Activated T-cell treated with anti-CD3 and anti-CD28 coated beads, Interleukin-2, amount 50 U/mL, for 72 hours (primary cell): ENCODE measurements at regions not wholly inside any gene's neighbourhood (a gene's known extent, or its start where the extent isn't known, plus 50 kb on each side); places are given as distances from the start of the nearest gene placed in this dataset.

ENCODE experiments used
- ATAC-seq, 2 donors: fragments of 150-1000 bp; cut with Tn5 transposase; replicated peaks in 1 of 2; 2 replicates each; pipeline ENCODE4 v1.10.0; 2021; ENCODE audit warnings: moderate library complexity in 2 of 2, mild to moderate bottlenecking in 1 of 2
- DNase-seq, 2 donors: peaks; one replicate each; pipeline ENCODE4 v3.0.0; 2021 to 2022; ENCODE audit warnings: mixed read lengths in 1 of 2
- H3K27ac Mint-ChIP-seq: one replicate; pipeline ENCODE4 v1.8.0; 2022; ENCODE audit warnings: mild to moderate bottlenecking, moderate library complexity, mixed read lengths
- H3K27me3 Mint-ChIP-seq: one replicate; pipeline ENCODE4 v1.8.0; 2022; ENCODE audit warnings: low read depth, mixed read lengths
- H3K36me3 Mint-ChIP-seq, 2 donors: one replicate each; pipeline ENCODE4 v1.8.0; 2022; ENCODE audit warnings: mixed read lengths in 2 of 2, mild to moderate bottlenecking in 1 of 2; ENCODE audit not compliant: insufficient read depth in 2 of 2
- H3K4me1 Mint-ChIP-seq: one replicate; pipeline ENCODE4 v1.8.0; 2022; ENCODE audit warnings: low read depth, mixed read lengths
- H3K4me3 Mint-ChIP-seq, 2 donors: one replicate each; pipeline ENCODE4 v1.8.0; 2022; ENCODE audit warnings: mild to moderate bottlenecking in 2 of 2, mixed read lengths in 2 of 2, moderate library complexity in 2 of 2
- H3K9me3 Mint-ChIP-seq, 2 donors: one replicate each; pipeline ENCODE4 v1.8.0; 2022; ENCODE audit warnings: mixed read lengths in 2 of 2

DNA sequence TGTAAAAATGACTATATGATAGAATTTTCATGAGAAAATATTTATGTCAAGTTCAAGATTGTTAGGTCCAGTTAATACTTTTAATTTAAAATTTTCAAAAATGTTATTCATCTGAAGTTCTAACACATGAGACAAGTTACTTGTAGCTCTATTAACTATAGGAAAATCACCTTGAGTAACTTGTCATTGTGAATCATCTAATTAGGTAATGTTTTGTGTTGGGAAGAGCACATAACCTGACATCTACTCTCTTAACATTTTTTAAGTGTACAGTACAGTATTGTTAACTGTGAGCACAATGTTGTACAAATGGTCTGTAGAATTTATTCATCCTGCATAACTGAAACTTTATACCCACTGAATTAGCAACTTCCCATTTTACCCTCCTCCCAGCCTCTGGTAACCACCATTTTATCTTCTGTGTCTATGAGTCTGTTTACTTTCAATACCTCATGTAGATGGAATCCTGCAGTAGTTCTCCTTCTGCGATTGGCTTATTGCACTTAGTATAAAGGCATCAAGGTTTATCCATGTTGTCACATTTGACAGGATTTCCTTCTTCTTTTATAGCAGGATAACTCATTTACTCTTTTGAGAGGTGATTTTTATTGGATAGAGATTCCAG, 54.6 kb downstream of the ARL4A start:
- no peak overlapping the region for H3K27ac Mint-ChIP-seq
- H3K4me3 Mint-ChIP-seq = no peak overlapping the region
- H3K36me3 Mint-ChIP-seq = no peaks in the 10 kb centered on the region
- no peaks in the 10 kb centered on the region for H3K27me3 Mint-ChIP-seq
- no peaks in the 10 kb centered on the region for H3K9me3 Mint-ChIP-seq
- DNase-seq (no peak), ATAC-seq (no peak)
- H3K4me1 Mint-ChIP-seq = no peaks in the 10 kb centered on the region

DNA sequence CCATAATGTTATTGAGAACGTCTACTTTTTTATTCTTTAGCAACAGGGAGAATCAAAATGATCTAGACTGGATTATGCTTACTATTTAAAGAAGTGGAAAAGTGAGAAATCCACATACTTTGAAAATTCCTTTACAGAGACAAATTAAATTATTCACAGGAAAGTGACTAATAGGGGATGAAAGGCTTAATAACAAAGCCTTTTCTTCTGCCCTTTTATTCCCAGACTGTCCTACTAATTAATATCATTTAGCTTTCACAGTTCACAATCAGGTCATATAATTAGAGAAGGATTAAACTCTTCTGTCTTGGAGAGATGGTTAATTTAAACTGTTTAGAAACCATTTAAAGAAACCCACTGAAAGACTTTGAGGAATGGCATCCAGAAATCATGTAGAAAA, 58.8 kb downstream of the ARL4A start:
- ATAC-seq = no peak
- H3K36me3 Mint-ChIP-seq = no peaks in the 10 kb centered on the region
- H3K4me1 Mint-ChIP-seq = no peaks in the 10 kb centered on the region
- no peak overlapping the region for H3K27ac Mint-ChIP-seq
- DNase-seq = no peak
- H3K9me3 Mint-ChIP-seq = no peaks in the 10 kb centered on the region
- no peak overlapping the region for H3K4me3 Mint-ChIP-seq
- H3K27me3 Mint-ChIP-seq = no peaks in the 10 kb centered on the region

DNA sequence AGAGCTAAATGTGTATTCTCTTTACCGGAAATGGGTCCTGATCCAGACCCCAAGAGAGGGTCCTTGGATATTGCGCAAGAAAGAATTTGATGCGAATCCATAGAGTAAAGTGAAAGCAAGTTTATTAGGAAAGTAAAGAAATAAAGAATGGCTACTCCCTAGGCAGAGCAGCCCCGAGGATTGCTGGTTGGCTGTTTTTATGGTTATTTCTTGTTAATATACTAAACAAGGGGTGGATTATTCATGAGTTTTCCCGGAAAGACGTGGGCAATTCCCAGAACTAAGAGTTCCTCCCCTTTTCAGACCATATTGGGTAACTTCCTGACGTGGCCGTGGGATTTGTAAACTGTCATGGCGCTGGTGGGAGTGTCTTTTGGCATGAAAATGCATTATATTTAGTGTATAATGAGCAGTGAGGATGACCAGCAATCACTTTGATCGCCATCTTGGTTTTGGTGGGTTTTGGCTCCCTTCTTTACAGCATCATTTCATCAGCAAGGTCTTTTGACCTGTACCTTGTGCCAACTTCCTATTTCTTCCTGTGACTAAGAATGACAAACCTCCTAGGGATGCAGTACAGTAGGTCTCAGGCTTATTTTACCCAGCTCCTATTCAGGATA, 60.4 kb downstream of the ARL4A start:
- H3K4me3 Mint-ChIP-seq = no peak overlapping the region
- H3K4me1 Mint-ChIP-seq = no peaks in the 10 kb centered on the region
- no peaks in the 10 kb centered on the region for H3K9me3 Mint-ChIP-seq
- ATAC-seq (no peak), DNase-seq (no peak)
- no peak overlapping the region for H3K27ac Mint-ChIP-seq
- no peaks in the 10 kb centered on the region for H3K36me3 Mint-ChIP-seq
- H3K27me3 Mint-ChIP-seq = no peaks in the 10 kb centered on the region

DNA sequence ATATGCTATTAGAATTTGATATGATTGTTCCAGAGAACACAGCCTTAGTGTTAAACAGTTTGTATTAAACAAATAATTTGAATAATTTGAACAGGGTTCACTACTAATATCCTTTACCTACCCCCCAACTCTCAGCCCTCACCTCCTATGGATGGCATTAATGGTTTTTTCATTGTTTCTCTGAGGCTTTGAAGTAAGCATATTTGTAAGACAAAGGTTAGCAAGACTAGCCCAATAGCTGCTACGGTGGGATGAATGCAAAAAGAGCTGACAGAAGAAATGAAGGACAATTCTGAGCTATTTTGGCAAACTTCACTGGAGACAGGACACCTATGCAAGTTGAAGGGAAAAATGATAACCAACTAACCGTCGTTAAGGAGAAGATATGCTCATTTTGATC, 61.6 kb downstream of the ARL4A start:
- DNase-seq (no peak), ATAC-seq (no peak)
- H3K27me3 Mint-ChIP-seq = no peaks in the 10 kb centered on the region
- no peaks in the 10 kb centered on the region for H3K9me3 Mint-ChIP-seq
- no peaks in the 10 kb centered on the region for H3K4me1 Mint-ChIP-seq
- no peak overlapping the region for H3K4me3 Mint-ChIP-seq
- H3K36me3 Mint-ChIP-seq = no peaks in the 10 kb centered on the region
- no peak overlapping the region for H3K27ac Mint-ChIP-seq

DNA sequence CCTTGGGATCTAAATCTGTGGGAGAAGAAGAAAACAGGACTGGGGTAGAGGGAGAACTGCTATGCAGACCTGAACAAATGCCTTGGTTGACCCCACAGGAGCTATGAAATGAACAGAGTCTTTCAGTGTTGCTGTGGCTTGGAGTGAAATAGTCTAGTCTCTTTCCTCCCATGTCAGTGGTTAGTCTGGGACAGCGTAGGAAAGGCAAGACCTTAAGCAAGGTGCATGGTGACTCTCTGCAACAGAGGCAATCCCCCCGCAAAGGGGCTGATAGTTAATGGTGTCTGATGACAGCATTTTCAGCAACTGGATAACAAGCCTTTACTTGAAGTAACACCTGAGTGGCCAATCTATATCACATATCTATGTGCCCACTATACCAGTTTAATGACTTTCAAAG, 62.3 kb downstream of the ARL4A start:
- H3K9me3 Mint-ChIP-seq = no peaks in the 10 kb centered on the region
- DNase-seq = no peak
- no peak overlapping the region for H3K27ac Mint-ChIP-seq
- H3K36me3 Mint-ChIP-seq = no peaks in the 10 kb centered on the region
- no peaks in the 10 kb centered on the region for H3K27me3 Mint-ChIP-seq
- no peak overlapping the region for H3K4me3 Mint-ChIP-seq
- no peak for ATAC-seq
- H3K4me1 Mint-ChIP-seq = no peaks in the 10 kb centered on the region

DNA sequence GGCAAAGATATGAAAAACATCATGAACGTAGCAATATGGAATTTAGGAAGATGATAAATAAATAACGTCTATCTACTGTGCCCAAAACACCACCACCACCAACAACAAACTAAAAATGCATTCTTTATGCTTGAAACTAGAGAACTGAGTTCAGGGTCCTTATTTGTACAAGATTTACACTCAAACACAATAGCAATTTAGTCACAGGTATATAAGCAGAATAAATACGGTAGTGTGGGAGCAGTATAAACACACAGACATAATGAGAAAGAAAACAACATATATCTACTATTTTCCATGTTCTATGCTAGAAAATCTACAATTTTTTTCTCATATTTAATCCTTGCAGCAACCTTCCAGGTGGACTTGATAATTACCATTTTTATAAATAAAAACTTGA, 64.3 kb downstream of the ARL4A start:
- ATAC-seq = no peak
- DNase-seq = no peak
- no peak overlapping the region for H3K4me3 Mint-ChIP-seq
- H3K36me3 Mint-ChIP-seq = no peaks in the 10 kb centered on the region
- no peaks in the 10 kb centered on the region for H3K4me1 Mint-ChIP-seq
- no peak overlapping the region for H3K27ac Mint-ChIP-seq
- H3K27me3 Mint-ChIP-seq = no peaks in the 10 kb centered on the region
- H3K9me3 Mint-ChIP-seq = no peaks in the 10 kb centered on the region

DNA sequence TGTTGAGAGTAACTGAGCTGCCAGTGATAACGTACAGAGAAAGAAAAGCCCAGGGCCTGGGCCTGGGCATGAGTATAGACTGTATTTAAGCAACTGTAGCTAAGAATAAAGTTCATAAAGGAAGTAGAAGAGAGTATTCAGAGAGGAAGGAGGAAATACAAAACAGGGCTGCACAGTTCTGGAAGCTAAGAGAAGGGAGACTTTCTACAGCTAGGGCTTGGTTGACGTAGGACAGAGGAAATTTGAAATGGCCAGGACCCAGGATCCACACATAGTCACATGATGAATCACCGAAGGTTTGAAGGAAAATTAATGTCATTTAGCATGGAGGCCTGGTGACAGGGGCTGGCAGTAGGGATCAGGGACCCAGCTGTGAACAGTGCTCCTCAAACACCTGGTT, 66.7 kb downstream of the ARL4A start:
- DNase-seq (no peak), ATAC-seq (no peak)
- H3K4me1 Mint-ChIP-seq = no peaks in the 10 kb centered on the region
- H3K4me3 Mint-ChIP-seq = no peak overlapping the region
- no peaks in the 10 kb centered on the region for H3K36me3 Mint-ChIP-seq
- H3K27me3 Mint-ChIP-seq = no peaks in the 10 kb centered on the region
- H3K9me3 Mint-ChIP-seq = no peaks in the 10 kb centered on the region
- no peak overlapping the region for H3K27ac Mint-ChIP-seq

DNA sequence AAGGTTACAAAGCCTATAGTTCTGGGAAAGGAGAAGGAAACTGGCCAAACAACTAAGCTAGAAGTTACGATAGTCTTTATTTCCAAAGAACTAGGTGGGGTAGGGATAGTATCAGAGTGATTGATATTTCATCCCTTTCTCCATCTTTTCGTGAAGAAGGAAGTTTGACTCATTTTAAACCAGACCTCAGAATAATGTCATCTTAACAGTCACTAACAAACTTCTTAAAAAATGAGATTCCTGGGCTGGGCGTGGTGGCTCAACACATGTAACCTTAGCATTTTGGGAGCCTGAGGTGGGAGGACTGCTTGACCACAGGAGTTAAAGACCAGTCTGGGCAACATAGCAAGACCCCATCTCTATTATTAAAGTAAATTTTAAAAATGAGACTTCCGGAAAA, 69.4 kb downstream of the ARL4A start:
- H3K27ac Mint-ChIP-seq = no peak overlapping the region
- no peak overlapping the region for H3K4me3 Mint-ChIP-seq
- no peak for ATAC-seq
- DNase-seq = no peak
- no peaks in the 10 kb centered on the region for H3K4me1 Mint-ChIP-seq
- H3K27me3 Mint-ChIP-seq = no peaks in the 10 kb centered on the region
- H3K36me3 Mint-ChIP-seq = peaks cover 0 to 2% of the 10 kb centered on the region in 2 donors
- H3K9me3 Mint-ChIP-seq = peaks cover 2 to 6% of the 10 kb centered on the region in 2 donors

DNA sequence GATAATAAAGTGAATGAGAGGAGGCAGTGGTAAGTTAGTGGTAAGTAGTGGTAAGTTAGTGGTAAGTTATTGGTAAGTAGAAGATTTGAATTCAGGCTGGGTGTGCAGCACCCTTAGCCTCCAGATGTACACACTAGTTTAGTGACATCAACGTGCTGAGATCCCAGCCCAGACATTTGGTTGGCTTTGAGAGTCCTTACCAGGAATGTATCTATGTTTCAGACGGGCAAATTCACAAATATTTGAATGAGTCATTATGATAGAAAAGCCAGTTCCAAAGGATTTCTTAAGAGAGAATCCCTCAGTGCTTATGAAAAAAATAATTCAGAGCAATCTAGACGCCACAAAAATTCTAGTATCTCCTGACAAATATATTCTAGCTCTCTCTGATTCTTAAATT, 70.0 kb downstream of the ARL4A start:
- DNase-seq (no peak), ATAC-seq (no peak)
- no peak overlapping the region for H3K27ac Mint-ChIP-seq
- H3K4me3 Mint-ChIP-seq = no peak overlapping the region
- no peaks in the 10 kb centered on the region for H3K27me3 Mint-ChIP-seq
- peaks cover 0 to 2% of the 10 kb centered on the region in 2 donors for H3K36me3 Mint-ChIP-seq
- no peaks in the 10 kb centered on the region for H3K4me1 Mint-ChIP-seq
- H3K9me3 Mint-ChIP-seq = peaks cover 2 to 6% of the 10 kb centered on the region in 2 donors

DNA sequence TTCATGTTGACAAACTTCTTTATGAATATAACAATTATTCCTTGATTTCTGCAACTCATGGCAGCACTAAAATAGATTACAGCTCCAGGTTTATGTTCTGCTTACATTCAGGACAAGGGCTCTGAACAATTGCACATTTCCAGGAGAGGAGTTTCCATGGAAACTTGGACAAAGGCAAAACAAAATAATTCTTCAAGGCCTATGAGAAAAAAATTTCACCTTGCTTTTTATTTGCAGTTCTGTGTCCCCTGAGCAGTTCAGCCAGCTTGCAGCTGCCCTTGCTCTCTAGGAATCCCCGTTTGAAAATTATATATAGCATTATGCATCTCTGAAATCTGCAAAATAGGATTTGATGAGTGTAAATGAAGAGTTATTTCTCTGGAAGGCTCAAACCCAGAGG, 71.7 kb downstream of the ARL4A start:
- no peaks in the 10 kb centered on the region for H3K4me1 Mint-ChIP-seq
- no peak overlapping the region for H3K4me3 Mint-ChIP-seq
- no peaks in the 10 kb centered on the region for H3K27me3 Mint-ChIP-seq
- H3K36me3 Mint-ChIP-seq = peaks cover 0 to 2% of the 10 kb centered on the region in 2 donors
- peaks cover 2 to 6% of the 10 kb centered on the region in 2 donors for H3K9me3 Mint-ChIP-seq
- no peak overlapping the region for H3K27ac Mint-ChIP-seq
- DNase-seq = no peak
- no peak for ATAC-seq

DNA sequence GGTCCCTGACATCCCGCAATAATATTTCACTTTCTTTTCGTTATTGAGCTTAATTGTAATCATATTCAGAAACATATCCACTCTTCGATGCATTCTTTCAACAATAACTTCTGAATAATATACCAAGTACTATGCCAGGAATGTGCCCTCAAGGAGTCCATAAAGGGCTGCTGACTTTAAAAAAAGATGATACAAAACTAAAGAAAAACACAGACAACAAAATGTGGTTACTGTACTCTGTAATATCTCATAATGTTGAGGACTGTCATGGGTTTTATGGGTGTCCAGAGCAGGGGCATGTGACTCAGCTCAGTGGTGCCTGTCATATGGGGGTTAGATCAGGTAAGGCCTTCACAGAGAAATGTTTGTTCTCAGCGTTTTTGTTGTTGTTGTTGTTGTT, 73.7 kb downstream of the ARL4A start:
- H3K4me1 Mint-ChIP-seq = no peaks in the 10 kb centered on the region
- no peak overlapping the region for H3K4me3 Mint-ChIP-seq
- DNase-seq = no peak
- H3K9me3 Mint-ChIP-seq = peaks cover 2 to 6% of the 10 kb centered on the region in 2 donors
- H3K36me3 Mint-ChIP-seq = peaks cover 0 to 2% of the 10 kb centered on the region in 2 donors
- peak overlapping the region; percentile 50 for H3K27ac Mint-ChIP-seq
- no peak for ATAC-seq
- H3K27me3 Mint-ChIP-seq = no peaks in the 10 kb centered on the region

DNA sequence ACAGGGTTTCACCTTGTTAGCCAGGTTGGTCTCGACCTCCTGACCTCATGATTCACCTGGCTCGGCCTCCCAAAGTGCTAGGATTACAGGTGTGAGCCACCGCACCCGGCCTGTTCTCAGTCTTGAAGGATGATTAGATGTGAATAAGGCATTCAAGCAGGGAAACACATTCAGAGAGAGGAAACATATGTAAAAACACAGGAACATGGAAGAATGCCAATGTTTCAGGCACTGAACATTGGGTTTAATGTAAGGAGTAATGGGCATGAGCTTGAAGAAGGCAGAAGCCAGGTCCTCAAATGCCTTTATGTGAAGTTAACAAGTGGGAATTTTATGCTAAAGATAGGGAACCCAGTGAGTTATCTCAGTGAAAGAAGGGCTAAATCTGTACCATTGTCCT, 74.3 kb downstream of the ARL4A start:
- peaks cover 2 to 6% of the 10 kb centered on the region in 2 donors for H3K9me3 Mint-ChIP-seq
- DNase-seq (no peak), ATAC-seq (no peak)

DNA sequence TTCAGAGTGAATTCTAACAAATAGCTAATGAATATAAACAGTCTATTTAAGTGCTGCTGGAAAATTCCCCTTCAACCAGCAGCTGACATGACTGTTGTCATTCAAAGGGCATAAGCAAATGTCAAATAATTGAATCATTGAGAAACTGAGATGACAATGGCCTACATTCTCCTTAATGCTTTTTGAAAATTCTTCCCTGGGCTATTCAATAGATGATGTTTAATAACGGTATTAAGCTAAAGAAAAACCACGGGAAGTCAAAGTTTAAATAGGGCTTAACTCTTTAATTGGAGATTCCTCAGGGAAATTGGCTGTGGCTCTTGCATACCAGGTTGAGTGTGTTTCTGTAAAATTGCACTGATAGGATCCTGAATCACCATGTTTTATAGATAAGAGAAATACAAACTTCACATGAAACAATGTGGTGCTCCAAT, 77.0 kb downstream of the ARL4A start:
- no peak for DNase-seq
- H3K4me3 Mint-ChIP-seq = no peak overlapping the region
- no peaks in the 10 kb centered on the region for H3K27me3 Mint-ChIP-seq
- H3K27ac Mint-ChIP-seq = no peak overlapping the region
- H3K4me1 Mint-ChIP-seq = no peaks in the 10 kb centered on the region
- peaks cover 2 to 6% of the 10 kb centered on the region in 2 donors for H3K9me3 Mint-ChIP-seq
- no peak for ATAC-seq
- H3K36me3 Mint-ChIP-seq = peaks cover 0 to 2% of the 10 kb centered on the region in 2 donors

More for the DNA sequence above, 74.3 kb downstream of the ARL4A start:
- H3K4me3 Mint-ChIP-seq = no peak overlapping the region
- no peak overlapping the region for H3K27ac Mint-ChIP-seq
- H3K27me3 Mint-ChIP-seq = no peaks in the 10 kb centered on the region
- H3K36me3 Mint-ChIP-seq = peaks cover 0 to 2% of the 10 kb centered on the region in 2 donors
- H3K4me1 Mint-ChIP-seq = no peaks in the 10 kb centered on the region
